HepG2 (cell line): ENCODE measurements at regions not wholly inside any gene's neighbourhood (a gene's known extent, or its start where the extent isn't known, plus 50 kb on each side); places are given as distances from the start of the nearest gene placed in this dataset.

Source experiments
- ATAC-seq: fragments of 200-7000 bp; cut with Tn5 transposase; 3 replicates; pipeline ENCODE4 v1.9.1; 2020; ENCODE audit warnings: mild to moderate bottlenecking, moderate library complexity
- BruUV-seq: library from RNA; stranded (reverse); fragments of 400-500 nt; replicated peaks from 2 replicates; lab custom pipeline; 2021; lab: Mats Ljungman, UMichigan
- CTCF ChIA-PET: fragments of 300-600 bp; formaldehyde crosslinking; extraction: SDS; loops from one replicate; lab custom pipeline; 2021; ENCODE audit warnings: low total read pairs, inconsistent platforms, low intra/inter-chr PET ratio; lab: Yijun Ruan, JAX
- POLR2A ChIA-PET: fragments of 350-600 bp; sonication (Branson Sonifier 250); formaldehyde crosslinking; loops from one replicate; lab custom pipeline; 2020; ENCODE audit warnings: antibody characterized with exemption, inconsistent platforms; lab: Yijun Ruan, JAX
- DNase-seq: peaks from one replicate; pipeline ENCODE4 v3.0.0-alpha.2; 2015; ENCODE audit warnings: low spot score
- FAIRE-seq: peaks from 3 replicates; lab custom pipeline; 2011; peaks lifted over from hg19 to GRCh38; lab: Jason Lieb, UNC
- H2AFZ ChIP-seq: one replicate; pipeline ENCODE4 v1.6.1; 2011; ENCODE audit warnings: low read length, inconsistent platforms
- H3K27ac ChIP-seq: fragments of 300-600 bp; 3 replicates; pipeline ENCODE4 v1.8.0; 2011; ENCODE audit warnings: mixed run types, mild to moderate bottlenecking, mixed read lengths, low read length, inconsistent platforms; ENCODE audit not compliant: insufficient read depth; ENCODE audit errors: extremely low read length
- H3K27me3 ChIP-seq, 2 experiments: fragments of 200-600 bp in 1 of 2; 2 replicates in 1 of 2; 3 replicates in 1 of 2; pipeline versions ENCODE4 v1.6.0 to v1.8.0; 2011; ENCODE audit warnings: low read length in 2 of 2, mild to moderate bottlenecking in 2 of 2, moderate library complexity in 2 of 2, inconsistent platforms in 1 of 2; ENCODE audit not compliant: insufficient read depth in 2 of 2, control insufficient read depth in 1 of 2
- H3K36me3 ChIP-seq, 2 experiments: fragments of 200-600 bp in 1 of 2; replicated peaks in 1 of 2; 2 replicates in 1 of 2; 3 replicates in 1 of 2; pipeline versions ENCODE4 v1.5.1 to v1.8.0; 2011; ENCODE audit warnings: low read length in 2 of 2, inconsistent platforms in 1 of 2; ENCODE audit not compliant: insufficient read depth in 2 of 2, control insufficient read depth in 1 of 2
- H3K4me1 ChIP-seq: 2 replicates; pipeline ENCODE4 v1.5.1; 2012; ENCODE audit warnings: low read length, inconsistent platforms; ENCODE audit not compliant: insufficient read depth
- H3K4me2 ChIP-seq: 2 replicates; pipeline ENCODE4 v1.6.0; 2011; ENCODE audit warnings: low read depth, low read length, inconsistent platforms
- H3K4me3 ChIP-seq, 3 experiments: fragments of 200-600 bp in 1 of 3; sonication (generic), shearing (Covaris generic) in 1 of 3; replicated peaks in 1 of 3; 2 replicates each; pipeline ENCODE4 v1.5.1; 2011 to 2016; ENCODE audit warnings: low read length in 3 of 3, inconsistent platforms in 2 of 3, low read depth in 2 of 3, mild to moderate bottlenecking in 2 of 3, control low read depth in 1 of 3, mixed read lengths in 1 of 3; ENCODE audit not compliant: insufficient read depth in 1 of 3
- H3K79me2 ChIP-seq: one replicate; pipeline ENCODE4 v1.6.1; 2011; ENCODE audit warnings: low read length, inconsistent platforms; ENCODE audit not compliant: insufficient read depth
- H3K9ac ChIP-seq: 2 replicates; pipeline ENCODE4 v1.6.0; 2011; ENCODE audit warnings: mild to moderate bottlenecking, low read depth, low read length, inconsistent platforms; ENCODE audit not compliant: insufficient read depth
- H3K9me3 ChIP-seq: 2 replicates; pipeline ENCODE4 v1.5.1; 2012; ENCODE audit warnings: mild to moderate bottlenecking, low read length
- H4K20me1 ChIP-seq: 2 replicates; pipeline ENCODE4 v1.6.0; 2011; ENCODE audit warnings: inconsistent platforms, mild to moderate bottlenecking, low read length, moderate library complexity; ENCODE audit not compliant: insufficient read depth
- DNMT1 ChIP-seq: sonication (generic); formaldehyde crosslinking; IDR thresholded peaks from 2 replicates; pipeline ENCODE4 v1.5.1; 2020; ENCODE audit warnings: mild to moderate bottlenecking, missing genetic modification reagents
- HMGXB4 ChIP-seq, 2 experiments: sonication (generic) in 1 of 2; formaldehyde crosslinking in 1 of 2; IDR thresholded peaks; 2 replicates each; pipeline versions ENCODE4 v1.4.0 to v1.6.1; 2018 to 2020; ENCODE audit warnings: missing genetic modification reagents in 2 of 2, borderline replicate concordance in 1 of 2, low read depth in 1 of 2, mild to moderate bottlenecking in 1 of 2, missing biosample characterization in 1 of 2
- IKZF4 ChIP-seq: sonication (generic); formaldehyde crosslinking; IDR thresholded peaks from 2 replicates; pipeline ENCODE4 v1.5.1; 2020; ENCODE audit warnings: borderline replicate concordance, mild to moderate bottlenecking, low read depth, missing genetic modification reagents; ENCODE audit errors: not compliant biosample characterization
- KAT2B ChIP-seq: fragments of 150-350 bp; IDR thresholded peaks from 2 replicates; pipeline ENCODE4 v1.6.1; 2014; ENCODE audit warnings: low read depth, low read length, borderline replicate concordance
- NKX3-1 ChIP-seq: sonication (generic); formaldehyde crosslinking; IDR thresholded peaks from 2 replicates; pipeline ENCODE4 v1.5.0; 2020; ENCODE audit warnings: missing genetic modification reagents
- PRPF4 ChIP-seq: fragments of 200-400 bp; formaldehyde crosslinking; IDR thresholded peaks from 2 replicates; pipeline ENCODE4 v1.6.1; 2016; ENCODE audit warnings: low read length, low read depth; ENCODE audit not compliant: poor library complexity, severe bottlenecking
- TEAD2 ChIP-seq: sonication (generic); formaldehyde crosslinking; IDR thresholded peaks from 2 replicates; pipeline ENCODE4 v1.9.0; 2021; ENCODE audit warnings: missing genetic modification reagents
- ZMYM3 ChIP-seq: sonication (generic); formaldehyde crosslinking; IDR thresholded peaks from 2 replicates; pipeline ENCODE4 v1.5.1; 2020; ENCODE audit warnings: mild to moderate bottlenecking, missing genetic modification reagents
- ZNF280D ChIP-seq: sonication (generic); formaldehyde crosslinking; IDR thresholded peaks from 2 replicates; pipeline ENCODE4 v1.5.1; 2020; ENCODE audit warnings: mild to moderate bottlenecking, missing genetic modification reagents
- ZNF343 ChIP-seq: sonication (generic); formaldehyde crosslinking; IDR thresholded peaks from 2 replicates; pipeline ENCODE4 v1.4.0; 2020; ENCODE audit warnings: mild to moderate bottlenecking, missing genetic modification reagents
- ZNF549 ChIP-seq: sonication (generic); formaldehyde crosslinking; IDR thresholded peaks from 2 replicates; pipeline ENCODE4 v1.5.0; 2020; ENCODE audit warnings: missing genetic modification reagents
- ZNF761 ChIP-seq: sonication (generic); formaldehyde crosslinking; conservative IDR thresholded peaks from 2 replicates; pipeline ENCODE4 v1.4.0; 2020; ENCODE audit warnings: mild to moderate bottlenecking, missing genetic modification reagents
- ZNF780A ChIP-seq: sonication (generic); formaldehyde crosslinking; IDR thresholded peaks from 2 replicates; pipeline ENCODE4 v1.8.0; 2022; ENCODE audit warnings: mild to moderate bottlenecking, missing genetic modification reagents, moderate library complexity
- WGBS: methylation state at CpG from one replicate; pipeline ENCODE4 v1.1.6; 2017; ENCODE audit warnings: low lambda C conversion rate; 5-methylcytosine and 5-hydroxymethylcytosine counted together
- in situ Hi-C: cut with HindIII; loops from 2 replicates; pipeline ENCODE4 v1.10.0; 2017; ENCODE audit warnings: low pct_unique_long_range_greater_than_20kb; ENCODE audit not compliant: extremely low pct_ligation_motif_present
- intact Hi-C: fragments of 100-400 bp; cut with micrococcal nuclease; formaldehyde crosslinking; loops from one replicate; pipeline ENCODE4 v1.10.0; 2022; ENCODE audit not compliant: unreplicated experiment

- POLR2A ChIA-PET: no interaction called here
- Histone ChIP-seq H3K4me3 (no peak overlapping the region), H3K4me2 (no peak overlapping the region), H3K27ac (no peak overlapping the region), H3K9ac (no peak overlapping the region), H3K9me3 (no peaks in the 10 kb centered on the region), H3K4me1 (no peaks in the 10 kb centered on the region), H3K27me3 (0 out of 5 replicates have a peak, but pooled peaks cover 0 to 3% of the 10 kb centered on the region in 2 experiments), H2AFZ (no peak overlapping the region), H3K36me3 (no peaks in the 10 kb centered on the region), H3K79me2 (no peaks in the 10 kb centered on the region), H4K20me1 (no peaks in the 10 kb centered on the region)
- in situ Hi-C loops (no loop called here), intact Hi-C loops (no loop called here)
- TF ChIP-seq KAT2B: no peak
- no peak for TF ChIP-seq ZNF549 (CRISPR knock-in tag)
- no peak for TF ChIP-seq DNMT1 (CRISPR knock-in tag)
- no peak for TF ChIP-seq IKZF4 (CRISPR knock-in tag)
- TF ChIP-seq ZNF780A (CRISPR knock-in tag): no peak
- no peak for TF ChIP-seq NKX3-1 (CRISPR knock-in tag)
- TF ChIP-seq ZNF761 (CRISPR knock-in tag): no peak
- no peak for TF ChIP-seq ZMYM3 (CRISPR knock-in tag)
- TF ChIP-seq TEAD2 (CRISPR knock-in tag): no peak
- no peak for TF ChIP-seq PRPF4
- no peak for TF ChIP-seq ZNF343 (CRISPR knock-in tag)
- TF ChIP-seq ZNF280D: no peak
- TF ChIP-seq HMGXB4 (CRISPR knock-in tag; IDR thresholded peaks at IDR 0.05; ENCODE audit: borderline replicate concordance in 1 of 2, low read depth in 1 of 2): no peak
- FAIRE-seq: no peak
- BruUV-seq: no TSS peak
- DNase-seq: no peak
- 2% methylated on average over 2 of the region's 2 CpGs for WGBS
- no peak for ATAC-seq
- CTCF ChIA-PET: no interaction called here
Measured at GRCh38 chr10:8273749-8274148, 219.3 kb downstream of the GATA3 start.
